ENCODE measurements at regions not wholly inside any gene's neighbourhood (a gene's known extent, or its start where the extent isn't known, plus 50 kb on each side); places are given as distances from the start of the nearest gene placed in this dataset.

DNA sequence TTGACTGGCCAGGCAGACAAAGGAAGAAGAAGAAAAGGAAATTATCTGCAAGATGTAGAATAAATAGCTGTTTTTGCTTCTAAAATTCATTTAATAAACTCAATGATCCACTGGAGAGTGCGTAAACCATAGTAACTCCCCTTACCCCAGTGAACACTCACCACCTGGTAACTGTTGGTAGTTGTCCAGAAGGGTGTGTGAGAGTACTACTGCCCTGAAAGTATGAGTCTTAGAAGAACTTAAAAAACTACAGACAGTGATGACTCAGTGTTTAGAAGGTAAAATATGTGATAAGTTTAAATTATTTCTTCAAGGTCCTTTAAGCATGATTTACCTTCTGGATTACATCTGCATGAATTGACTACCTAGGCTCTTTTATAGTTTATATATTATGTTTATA lies 53.0 kb upstream of the SEMA3A start:
- POLR2A ChIA-PET: no interaction called here
- intact Hi-C loops (cut with DNase I, micrococcal nuclease): no loop called here
- H3K27me3 Mint-ChIP-seq: peaks cover 2% of the 10 kb centered on the region
- CTCF ChIA-PET: no interaction called here
- peaks cover 15% of the 10 kb centered on the region for H3K9me3 Mint-ChIP-seq (ENCODE audit: low read depth)
- no peaks in the 10 kb centered on the region for H3K36me3 Mint-ChIP-seq (ENCODE audit: low read depth)
- no peak for ATAC-seq
- no peak for DNase-seq
- H3K4me1 Mint-ChIP-seq: no peaks in the 10 kb centered on the region
- H3K27ac Mint-ChIP-seq: no peak overlapping the region
- no peak overlapping the region for H3K4me3 Mint-ChIP-seq

DNA sequence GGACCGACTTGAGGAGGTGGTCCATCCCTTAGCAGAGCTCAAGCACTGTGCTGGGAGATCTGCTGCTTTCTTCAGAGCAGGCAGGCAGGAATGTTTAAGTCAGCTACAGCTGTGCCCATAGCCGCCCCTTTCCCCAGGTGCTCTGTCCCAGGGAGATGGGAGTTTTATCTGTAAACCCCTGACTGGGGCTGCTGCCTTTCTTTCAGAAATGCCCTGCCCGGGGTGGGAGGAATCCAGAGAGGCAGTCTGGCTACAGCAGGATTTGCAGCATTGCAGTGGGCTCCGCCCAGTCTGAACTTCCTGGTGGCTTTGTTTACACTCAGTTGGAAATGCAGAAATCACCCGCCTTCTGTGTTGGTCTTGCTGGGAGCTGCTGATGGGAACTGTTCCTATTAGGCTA lies 51.2 kb upstream of the SEMA3A start:
- no peak overlapping the region for H3K4me3 Mint-ChIP-seq
- no peak for DNase-seq
- peaks cover 2% of the 10 kb centered on the region for H3K27me3 Mint-ChIP-seq
- no peak overlapping the region for H3K27ac Mint-ChIP-seq
- H3K36me3 Mint-ChIP-seq (ENCODE audit: low read depth): no peaks in the 10 kb centered on the region
- no peaks in the 10 kb centered on the region for H3K4me1 Mint-ChIP-seq
- intact Hi-C loops (cut with DNase I, micrococcal nuclease): no loop called here
- no peak for ATAC-seq
- ChIA-PET CTCF (interaction anchor here (0.9 kb wide), 1 partner anchor 137 kb away, joined by 3 read pairs; no protein-coding TSS in a partner anchor), POLR2A (no interaction called here)
- H3K9me3 Mint-ChIP-seq (ENCODE audit: low read depth): peaks cover 15% of the 10 kb centered on the region
